Activated CD4-positive, CD25-positive, alpha-beta regulatory T cell treated with anti-CD3 and anti-CD28 coated beads, Interleukin-2, amount 50 U/mL, for 24 hours (primary cell): ENCODE measurements at regions not wholly inside any gene's neighbourhood (a gene's known extent, or its start where the extent isn't known, plus 50 kb on each side); places are given as distances from the start of the nearest gene placed in this dataset.

ENCODE experiments used
- ATAC-seq, 2 donors: fragments of 150-1000 bp; cut with Tn5 transposase; one replicate each; pipeline ENCODE4 v1.10.0; 2021; ENCODE audit warnings: mild to moderate bottlenecking in 1 of 2, moderate library complexity in 1 of 2

DNA sequence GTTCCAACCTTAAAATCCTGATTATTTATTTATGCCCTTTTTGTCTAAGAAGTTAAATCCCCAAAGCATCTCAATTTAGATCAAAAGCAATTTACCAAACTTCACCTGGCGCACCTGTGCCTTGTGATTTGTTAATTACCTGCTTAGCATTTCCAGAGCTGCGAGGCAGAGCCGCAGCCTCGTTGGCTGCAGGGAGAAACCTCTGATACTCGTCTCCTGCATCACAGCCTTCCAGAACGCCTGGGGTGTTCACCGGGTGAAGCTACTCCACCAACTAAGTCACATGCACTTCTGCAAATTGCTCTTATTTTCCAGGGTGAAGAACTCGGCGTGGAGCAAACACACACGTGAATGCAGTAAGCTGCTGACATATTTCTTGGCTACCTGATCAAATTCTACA, 198.1 kb upstream of the RNF32 start:
- ATAC-seq: no peak

DNA sequence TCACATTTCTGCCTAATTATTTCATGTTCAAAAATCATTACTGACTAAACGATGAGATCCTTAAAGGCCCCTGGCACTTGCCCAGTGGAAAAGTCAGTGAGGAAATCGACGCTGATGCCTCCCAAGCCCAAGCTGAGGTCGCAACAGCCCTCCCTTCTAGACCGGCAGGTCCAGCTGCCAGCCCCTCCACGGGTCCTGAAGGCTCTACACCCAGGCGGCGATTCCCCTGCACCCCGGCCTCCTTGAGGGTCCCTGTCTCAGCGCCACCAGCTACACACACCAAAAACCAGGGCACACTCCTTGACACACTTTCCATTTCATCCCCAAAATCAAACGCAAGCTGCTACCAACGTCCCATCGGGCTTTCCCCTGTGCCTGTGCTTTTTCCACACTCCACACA, 200.1 kb upstream of the RNF32 start:
- ATAC-seq: no peak

DNA sequence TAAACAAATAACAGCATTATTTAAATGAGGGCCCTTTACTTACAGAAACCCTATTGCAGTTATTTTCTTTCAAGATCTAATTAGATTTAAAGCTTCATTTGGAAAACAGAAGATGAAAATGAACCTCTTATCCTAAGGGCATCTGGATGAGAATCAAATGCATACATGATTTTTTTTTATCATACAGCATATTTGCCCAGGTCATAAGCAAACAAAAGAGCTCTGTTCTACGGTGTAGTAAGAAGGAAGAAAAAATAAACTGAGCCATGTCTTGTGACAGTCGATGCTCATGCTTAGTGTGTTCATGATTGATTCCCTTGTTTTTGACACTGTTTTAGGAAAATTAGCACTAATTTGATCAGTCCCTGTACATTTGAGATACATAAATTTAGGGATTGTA, 202.6 kb upstream of the RNF32 start:
- no peak for ATAC-seq

DNA sequence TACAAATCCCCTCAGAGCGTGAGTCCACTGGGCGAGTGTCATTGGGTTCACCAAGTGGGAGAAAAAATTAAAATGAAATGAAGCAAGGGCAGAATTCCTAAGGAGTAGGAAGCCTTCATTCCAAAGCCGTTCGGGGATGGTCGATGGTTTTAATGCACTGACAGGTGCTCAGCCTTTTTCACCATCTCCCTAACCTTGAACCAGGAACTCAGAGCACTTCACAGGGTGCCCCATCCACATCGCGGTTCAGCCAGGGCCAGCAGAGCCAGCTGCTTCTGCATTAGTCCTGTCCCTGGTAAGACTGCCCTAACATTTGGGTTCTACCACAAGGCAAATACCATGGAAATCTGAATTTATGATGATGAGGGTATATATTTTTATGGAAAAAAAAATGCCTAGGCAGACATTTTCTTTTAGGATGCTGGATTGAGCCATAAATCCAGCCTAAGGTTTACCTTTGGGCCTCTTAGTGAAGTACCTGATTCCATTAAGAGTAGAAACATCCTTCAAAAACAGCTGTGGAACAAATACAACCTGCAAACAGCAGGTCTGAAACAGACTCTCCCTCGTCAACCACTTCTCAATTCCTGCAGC, 203.5 kb upstream of the RNF32 start:
- ATAC-seq: no peak

DNA sequence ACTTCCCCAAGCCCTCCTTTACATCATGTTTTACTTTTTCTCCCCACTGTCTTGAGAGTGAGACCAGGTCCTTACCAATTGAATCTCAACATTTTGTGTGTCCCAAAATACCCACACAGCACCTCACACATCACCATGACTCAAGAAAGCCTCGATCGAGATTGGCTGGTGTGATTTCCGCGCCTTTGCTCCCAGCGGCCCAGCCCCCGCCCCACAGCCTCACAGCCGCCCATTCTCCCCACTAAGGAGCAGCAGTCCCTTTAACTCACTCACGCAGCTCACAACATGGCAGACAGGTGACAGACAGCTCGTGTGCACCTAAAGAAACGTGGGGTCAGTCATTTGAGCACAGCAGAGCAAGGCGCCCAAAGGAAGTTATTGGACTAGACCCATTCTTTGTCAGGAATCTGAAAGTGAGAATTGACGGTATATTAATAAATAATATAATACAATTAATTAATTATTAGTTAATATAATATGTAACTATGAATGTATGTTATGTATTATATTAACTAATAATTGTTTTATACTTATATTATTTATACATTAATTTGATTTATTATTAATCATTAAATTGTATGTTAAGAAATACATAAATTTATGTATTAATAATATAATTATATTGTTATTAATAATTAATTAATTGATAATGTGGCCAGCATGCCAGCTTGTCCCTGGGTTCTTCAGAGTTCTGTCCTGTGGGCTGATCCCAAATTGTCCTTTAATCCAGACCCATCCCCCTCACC, 204.9 kb upstream of the RNF32 start:
- no peak for ATAC-seq

DNA sequence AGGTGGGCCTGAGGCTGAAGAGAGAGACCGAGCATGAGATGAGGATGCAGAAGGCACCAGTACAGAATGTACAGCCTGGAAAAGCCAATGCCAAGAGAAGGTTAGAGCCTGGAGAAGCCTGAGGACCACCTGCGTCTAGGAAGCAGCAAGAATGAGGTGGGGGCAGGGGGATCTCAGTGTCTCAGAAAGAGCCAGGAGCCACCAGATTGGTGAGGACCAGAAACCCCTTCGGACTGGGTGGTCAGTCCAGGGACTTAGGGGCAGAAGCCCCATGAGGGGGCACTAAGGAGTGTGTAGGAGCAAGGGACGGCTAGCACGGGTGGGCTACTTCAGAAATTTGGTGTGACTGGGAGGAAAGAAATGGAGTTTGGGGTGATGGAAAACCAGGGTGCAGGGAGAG, 205.9 kb upstream of the RNF32 start:
- ATAC-seq: no peak

DNA sequence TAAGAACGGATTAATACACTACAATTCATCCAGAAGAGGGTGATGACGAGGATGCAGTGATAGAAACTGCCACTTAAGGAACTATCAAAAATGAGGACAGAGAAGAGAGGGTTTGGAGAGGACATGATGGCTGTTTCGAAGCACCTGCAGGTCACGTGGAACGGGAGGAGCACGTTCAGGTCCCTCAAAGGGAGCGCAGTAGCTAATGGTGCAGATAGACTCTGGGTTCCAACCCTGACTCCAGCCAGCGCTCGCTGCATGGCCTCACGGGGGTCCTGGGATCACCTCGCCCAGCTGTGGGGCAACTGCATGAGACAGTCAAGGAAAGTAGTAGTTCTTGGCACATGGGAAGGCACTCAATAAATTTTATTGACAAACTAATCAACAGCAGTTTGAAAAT, 208.6 kb upstream of the RNF32 start:
- no peak for ATAC-seq

DNA sequence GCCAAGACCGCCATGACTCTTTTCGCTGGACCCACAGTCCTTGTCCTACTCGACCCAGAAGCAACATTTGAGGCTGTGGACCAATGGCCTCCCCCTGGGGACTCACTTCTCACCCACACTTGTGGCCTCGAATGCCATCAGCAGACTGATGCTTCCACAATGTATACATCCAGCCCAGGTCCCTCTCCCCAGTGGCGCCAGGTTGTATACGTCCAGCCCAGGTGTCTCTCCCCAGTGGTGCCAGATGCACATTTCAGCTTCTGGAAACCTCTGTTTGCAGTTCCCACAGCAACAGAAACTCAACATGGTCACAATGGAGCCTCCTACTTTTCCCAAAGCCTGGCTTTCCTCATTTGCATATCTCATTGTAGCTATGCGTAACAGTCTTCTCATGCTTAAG, 210.5 kb upstream of the RNF32 start:
- ATAC-seq: no peak

DNA sequence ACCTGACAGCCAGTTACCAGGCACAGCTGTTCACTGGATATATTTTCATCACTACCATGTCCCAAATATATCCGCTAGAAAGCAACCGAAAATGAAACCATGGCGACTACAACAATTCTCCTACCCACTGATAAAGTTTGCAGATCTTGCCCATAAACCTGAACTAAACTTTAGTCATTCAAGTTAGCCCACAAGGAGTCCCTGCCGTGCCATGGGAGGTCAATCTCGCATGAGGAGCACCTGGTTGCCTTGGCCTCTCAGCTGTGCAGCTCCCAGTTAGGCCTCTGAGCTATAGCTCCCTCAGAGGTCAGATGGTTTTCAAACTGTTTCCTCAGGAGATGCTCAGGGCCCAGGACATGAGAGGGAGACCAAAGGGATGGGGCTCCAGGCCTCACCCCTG, 211.1 kb upstream of the RNF32 start:
- ATAC-seq: no peak

DNA sequence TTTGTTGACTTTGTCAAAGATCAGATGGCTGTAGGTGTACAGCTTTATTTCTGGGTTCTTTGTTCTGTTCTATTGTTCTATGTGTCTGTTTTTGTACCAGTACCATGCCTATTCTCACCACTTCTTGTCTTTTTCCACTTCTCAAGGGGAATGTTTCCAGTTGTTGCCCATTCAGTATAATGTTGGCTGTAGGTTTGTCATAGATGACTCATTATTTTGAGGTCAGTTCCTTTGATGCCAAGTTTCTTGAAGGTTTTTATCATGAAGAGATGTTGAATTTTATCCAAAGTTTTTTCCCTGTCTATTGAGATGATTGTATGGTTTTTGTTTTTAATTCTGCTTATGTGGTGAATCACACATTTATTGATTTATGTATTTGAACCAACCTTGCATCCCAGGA, 216.7 kb upstream of the RNF32 start:
- ATAC-seq: no peak

DNA sequence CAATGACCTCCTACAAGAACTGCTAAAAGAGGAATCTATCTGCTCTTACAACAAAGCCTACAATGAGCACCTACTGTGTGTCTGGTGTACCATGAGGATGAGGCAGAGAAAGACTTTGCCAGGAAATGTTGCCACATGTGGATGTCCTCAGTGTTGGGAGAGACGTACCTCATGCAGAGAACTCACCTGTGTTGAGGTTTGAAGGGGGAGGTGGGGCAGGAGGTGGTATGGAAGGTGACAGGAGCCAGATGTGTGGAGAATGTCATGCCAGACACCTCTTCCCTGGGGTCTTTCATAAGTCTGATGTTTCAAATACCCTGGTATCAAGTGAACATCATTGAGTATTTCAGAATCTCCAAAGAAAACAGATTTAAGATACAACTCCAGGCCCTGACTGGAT, 220.1 kb upstream of the RNF32 start:
- no peak for ATAC-seq

DNA sequence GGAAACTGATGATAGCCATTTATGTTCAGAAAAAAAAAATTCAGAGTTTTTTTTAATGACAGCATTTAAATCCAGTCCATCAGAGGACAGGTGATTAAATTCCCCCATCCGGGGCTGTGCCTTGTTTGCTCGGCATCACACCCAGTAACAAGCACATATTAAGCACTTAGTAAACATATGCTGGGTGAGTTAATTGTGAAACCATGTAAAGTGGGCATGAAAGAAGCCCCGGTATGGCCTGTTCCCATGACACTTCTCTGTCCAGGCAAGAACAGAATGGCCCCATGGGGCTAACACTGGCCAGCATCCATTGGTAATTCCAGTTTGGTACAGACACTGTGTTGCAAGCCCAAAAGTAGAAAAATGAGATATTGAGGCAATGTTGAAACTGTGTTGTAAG, 220.8 kb upstream of the RNF32 start:
- no peak for ATAC-seq

DNA sequence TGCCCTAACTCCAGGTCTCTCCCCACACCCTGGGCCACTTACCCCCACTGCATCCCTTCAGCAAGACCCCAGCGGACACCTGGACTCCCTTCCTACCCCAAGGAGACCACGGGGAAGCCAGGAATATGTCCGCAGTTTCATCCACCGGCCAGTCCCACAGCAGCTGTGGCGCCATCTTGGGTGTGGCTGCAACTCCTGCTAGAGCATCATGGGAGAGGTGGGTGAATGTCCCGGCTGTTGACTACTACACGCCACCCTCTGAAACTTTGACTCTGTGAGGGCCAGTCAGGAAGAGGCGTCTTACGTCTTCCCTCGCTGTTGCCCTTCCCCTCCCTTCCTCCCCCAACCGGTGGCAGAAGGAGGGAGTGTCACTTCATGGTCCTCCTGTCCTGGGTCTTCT, 238.3 kb upstream of the RNF32 start:
- no peak for ATAC-seq

DNA sequence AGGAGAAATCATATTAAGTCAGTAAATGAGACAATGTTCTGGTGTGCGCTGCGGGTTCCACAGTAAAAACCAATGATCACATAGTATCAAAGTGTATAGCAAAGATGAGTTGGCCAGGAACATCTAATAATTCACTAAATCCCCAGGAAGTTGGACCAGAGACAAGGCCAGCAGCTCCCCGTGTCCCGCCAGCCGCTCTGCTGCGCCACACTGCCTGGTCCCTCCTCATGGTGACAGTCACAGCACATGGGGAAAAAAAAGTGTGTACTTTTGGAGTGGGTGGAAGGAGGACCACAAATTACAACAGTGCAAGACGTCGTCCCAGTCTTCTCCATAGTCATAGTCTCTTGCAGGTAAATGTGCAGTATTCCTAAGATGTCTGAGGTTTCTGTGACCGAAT, 239.0 kb upstream of the RNF32 start:
- ATAC-seq: no peak

DNA sequence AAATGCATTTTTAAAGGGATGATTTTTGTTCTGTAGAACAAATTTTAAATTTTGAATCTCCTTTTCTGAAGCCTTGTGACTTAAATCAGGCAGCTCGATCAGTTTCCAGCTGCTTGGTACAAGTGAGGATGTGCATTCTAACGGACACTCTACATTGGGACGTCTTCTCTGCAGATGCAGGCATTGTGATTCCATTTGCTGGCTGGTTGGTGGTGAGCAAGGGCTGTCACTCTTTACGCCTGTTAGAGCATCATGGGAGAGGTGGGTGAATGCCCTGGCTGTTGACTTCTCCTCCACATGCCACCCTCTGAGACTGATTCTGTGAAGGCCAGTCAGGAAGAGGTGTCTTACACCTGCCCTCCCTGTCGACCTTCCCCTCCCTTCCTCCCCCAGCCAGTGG, 240.5 kb upstream of the RNF32 start:
- no peak for ATAC-seq

DNA sequence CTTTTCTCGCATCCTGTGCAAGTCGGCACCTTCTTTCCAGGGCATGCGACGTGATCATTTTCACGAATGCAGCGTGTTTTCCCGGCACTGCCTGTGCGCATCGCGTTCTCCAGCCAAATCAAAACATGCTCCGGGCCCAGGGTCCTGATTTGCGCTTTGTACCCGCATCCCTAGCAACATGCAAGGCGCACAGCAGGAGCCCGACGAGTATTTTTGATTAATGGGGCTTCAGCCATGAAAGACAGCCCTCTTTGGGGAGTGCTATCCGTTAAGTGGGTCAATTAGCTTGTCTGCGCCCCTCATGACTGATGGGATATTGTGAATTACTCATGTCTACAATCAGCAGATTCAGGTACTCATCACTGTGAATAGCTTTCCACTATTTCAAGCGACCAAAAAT, 243.3 kb upstream of the RNF32 start:
- no peak for ATAC-seq

DNA sequence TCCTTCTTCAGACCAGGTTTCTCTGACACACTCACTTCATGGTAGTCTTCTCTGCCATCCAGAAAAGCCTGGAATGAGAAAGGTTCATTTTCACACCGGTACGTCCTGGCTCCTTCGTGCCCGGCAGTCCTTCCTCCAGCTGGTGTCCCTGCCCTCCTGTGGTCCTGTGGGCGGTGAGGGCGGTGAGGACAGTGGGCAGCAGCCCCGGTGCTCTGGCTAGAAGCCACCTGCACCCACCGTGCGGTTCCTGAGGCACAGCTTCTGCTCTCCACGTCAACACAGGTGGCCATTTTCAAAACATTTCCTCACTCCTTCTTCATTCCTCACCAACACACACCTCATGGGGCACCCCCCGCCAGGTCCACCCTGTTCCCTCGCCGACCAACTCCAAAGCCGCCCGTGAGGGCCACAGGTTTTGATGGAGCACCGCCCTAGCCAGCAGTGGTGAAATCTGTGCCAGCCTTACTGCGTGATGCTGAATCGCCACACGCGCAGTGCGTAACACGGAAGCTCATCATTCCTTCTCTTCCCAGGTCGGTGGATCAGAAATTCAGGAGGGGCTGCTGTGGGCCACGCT, 251.4 kb upstream of the RNF32 start:
- ATAC-seq: no peak

DNA sequence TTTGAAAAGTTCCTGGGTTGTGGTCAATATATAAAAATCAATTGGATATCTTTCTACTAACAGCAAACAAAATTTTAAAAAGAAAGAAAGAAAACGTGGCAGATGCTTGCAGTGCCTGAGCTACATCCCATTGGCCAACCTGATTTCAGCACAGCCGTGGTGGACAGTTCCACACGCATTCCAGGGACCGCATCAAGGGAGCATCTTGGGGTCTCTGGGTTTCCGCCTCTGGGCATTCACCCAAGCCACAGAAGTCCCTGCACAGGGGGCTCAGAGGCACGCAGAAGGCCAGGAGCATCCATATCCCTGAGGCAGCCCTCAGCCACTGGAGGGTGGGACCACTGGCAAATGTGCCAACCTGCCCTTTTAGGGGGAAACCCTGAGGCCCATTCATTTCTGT, 254.5 kb upstream of the RNF32 start:
- ATAC-seq: no peak

DNA sequence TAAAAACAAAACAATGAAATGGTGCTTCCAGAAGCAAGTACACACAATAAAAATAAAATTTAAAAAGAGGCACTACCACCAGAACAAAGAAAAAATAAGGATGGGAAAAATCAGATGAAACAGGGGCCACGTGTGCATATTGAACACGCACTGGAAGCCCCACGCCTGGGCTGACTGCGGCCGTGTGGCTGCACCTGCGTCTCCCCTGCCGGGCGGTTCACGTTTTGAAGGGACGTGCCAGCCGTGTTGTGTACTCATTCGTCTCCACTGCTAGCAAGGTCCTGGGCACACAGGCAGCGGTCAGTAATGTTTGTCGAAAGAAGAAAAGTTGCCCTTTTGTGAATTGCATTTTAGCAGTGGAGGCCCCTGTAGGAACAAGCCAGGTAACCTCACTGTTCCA, 255.9 kb upstream of the RNF32 start:
- no peak for ATAC-seq

DNA sequence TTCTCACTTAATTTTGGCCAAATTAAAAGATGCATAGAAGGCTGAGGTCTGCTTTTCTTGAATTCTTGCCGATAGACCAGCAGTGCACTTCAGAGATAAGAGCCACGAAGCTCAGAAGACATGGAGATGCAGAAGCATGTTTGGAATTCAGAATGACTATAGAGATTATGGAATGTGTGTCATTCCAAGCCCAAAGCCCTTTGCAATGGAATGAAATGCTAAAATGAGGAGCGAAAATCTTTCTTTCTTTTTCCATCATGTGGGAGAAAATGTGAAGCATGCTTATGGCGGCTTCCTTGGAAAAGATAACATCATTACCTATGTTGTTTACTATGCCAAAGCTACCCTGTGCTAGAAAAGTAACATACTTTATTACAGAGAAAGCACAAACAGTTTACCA, 257.0 kb upstream of the RNF32 start:
- ATAC-seq: no peak

DNA sequence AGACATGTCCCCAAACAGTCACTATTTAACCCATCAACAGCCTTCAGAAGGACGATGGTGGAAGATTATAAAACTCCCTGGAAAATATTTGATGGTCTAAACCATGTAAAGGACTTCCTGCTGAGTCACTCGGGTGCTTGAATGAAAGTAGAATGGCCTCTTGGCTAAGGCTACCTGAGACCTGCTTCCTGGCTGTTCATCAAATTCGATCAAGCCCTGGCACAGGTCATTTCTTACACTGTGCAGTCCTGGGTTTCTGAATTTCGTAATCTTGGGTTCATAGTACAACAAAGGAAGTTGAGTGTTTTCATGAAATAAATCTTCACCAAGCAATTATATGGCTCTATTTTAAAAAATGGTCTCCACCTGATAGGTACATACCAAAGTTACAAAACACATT, 260.3 kb upstream of the RNF32 start:
- no peak for ATAC-seq

DNA sequence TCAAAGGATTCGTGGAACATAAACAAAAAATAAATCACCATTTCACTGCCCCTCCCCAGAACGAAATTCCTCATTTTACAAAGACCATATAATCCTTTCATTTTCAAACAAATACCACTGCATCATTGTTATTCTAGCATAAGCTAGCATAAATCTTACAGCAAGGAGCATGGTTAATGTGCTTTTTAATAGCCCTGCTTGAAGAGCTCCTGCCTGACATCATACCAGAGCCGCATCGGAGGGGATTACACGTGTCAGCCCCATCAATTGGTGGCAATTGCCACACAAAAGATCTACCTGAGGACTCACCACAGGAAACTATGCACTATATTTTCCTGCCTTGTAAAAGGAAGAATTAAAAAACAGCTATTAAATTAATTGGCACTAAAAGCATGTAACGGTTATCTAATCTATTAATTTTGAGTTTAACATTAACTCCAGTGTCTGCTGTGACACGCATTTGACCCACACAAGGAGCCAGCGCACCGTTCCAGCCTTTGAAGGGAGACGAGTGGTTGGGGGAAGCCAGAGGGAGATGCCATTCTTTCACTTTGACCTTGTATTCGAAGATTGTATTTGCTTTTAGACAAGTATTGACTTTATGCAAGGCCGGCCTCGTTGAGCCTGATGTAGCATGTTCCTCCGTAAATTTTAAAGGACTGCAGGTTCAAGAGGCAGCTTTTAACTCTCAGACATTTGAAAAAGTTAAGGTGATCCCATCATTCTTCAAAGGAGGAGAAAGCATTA, 261.1 kb upstream of the RNF32 start:
- no peak for ATAC-seq

DNA sequence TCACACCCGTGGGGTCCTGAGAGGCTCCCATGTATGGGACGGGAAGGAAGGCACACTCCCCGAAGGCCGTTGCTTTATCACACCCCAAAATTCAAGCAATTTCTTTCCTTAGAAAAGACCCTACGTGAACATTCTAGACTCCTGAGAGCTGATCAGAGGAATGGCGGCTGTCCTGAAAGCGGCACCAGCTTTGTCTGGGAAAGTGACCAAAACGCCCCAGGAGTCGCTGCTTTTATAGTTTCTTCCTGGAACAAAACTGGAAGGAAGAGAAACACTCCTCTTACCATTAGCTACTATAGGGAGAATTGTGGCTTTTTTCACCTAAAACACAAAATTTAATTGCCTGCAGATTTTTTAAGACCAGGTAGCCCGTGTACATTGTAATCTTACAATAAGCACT, 261.8 kb upstream of the RNF32 start:
- no peak for ATAC-seq

DNA sequence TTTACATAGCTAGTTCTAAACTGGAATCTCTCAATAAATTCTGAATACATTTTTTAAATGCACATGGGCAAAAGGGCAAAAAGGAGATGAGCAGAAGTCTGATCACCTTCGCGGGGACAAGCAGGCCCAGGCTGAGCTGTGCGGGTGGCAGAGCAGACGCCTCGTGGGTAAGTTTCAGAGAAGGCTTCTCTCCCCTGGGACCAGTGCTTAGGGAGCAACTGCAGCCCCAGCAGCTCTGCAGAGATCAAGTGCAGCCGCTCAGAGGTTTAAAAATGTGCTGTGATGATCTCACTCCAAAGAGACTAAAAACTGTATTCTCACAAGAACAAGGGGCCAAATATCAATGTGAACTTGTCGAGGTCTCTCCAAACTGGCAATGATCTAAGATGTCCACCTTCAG, 264.3 kb upstream of the RNF32 start:
- no peak for ATAC-seq
